ENCODE measurements at regions not wholly inside any gene's neighbourhood (a gene's known extent, or its start where the extent isn't known, plus 50 kb on each side); places are given as distances from the start of the nearest gene placed in this dataset.

DNA sequence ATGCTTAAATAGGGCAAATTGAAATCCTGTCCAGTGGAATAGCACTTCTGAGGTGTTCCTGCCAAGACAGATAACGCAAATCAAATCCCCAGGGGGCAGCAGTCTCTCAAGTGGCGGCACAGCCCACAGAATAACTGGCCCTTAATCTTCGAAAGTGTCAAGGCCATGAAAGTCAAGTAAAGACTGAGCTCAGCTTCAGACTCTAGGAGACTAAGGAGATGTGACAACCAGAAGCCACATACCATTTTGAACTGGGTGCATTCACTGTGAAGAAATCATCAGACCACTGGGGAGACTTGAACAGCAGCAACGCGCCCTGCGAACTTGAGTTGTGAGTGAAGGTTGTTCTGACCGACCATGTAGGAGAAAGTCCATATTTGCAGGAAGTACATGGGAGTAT is 66.0 kb upstream of the ASAP2 start:
- Histone ChIP-seq H3K27me3 (no peaks in the 10 kb centered on the region), H3K27ac (no peak overlapping the region), H3K4me3 (no peak overlapping the region), H3K4me1 (peaks cover 0 to 5% (median 0%) of the 10 kb centered on the region in 3 donors), H3K9me3 (no peaks in the 10 kb centered on the region), H3K36me3 (no peaks in the 10 kb centered on the region)
- DNase-seq (no peak), FAIRE-seq (no peak), ATAC-seq (no peak)
- WGBS, 2 donors: 63 to 75% methylated on average over 7 of the region's 7 CpGs
- intact Hi-C loops (cut with DNase I): loop anchor here in 2 of 3 donors (5.0 to 10.0 kb wide), 2 partner anchors 192 to 194 kb away; no protein-coding TSS in a partner anchor
- TF ChIP-seq CTCF (IDR thresholded peaks at IDR 0.05): no peak

DNA sequence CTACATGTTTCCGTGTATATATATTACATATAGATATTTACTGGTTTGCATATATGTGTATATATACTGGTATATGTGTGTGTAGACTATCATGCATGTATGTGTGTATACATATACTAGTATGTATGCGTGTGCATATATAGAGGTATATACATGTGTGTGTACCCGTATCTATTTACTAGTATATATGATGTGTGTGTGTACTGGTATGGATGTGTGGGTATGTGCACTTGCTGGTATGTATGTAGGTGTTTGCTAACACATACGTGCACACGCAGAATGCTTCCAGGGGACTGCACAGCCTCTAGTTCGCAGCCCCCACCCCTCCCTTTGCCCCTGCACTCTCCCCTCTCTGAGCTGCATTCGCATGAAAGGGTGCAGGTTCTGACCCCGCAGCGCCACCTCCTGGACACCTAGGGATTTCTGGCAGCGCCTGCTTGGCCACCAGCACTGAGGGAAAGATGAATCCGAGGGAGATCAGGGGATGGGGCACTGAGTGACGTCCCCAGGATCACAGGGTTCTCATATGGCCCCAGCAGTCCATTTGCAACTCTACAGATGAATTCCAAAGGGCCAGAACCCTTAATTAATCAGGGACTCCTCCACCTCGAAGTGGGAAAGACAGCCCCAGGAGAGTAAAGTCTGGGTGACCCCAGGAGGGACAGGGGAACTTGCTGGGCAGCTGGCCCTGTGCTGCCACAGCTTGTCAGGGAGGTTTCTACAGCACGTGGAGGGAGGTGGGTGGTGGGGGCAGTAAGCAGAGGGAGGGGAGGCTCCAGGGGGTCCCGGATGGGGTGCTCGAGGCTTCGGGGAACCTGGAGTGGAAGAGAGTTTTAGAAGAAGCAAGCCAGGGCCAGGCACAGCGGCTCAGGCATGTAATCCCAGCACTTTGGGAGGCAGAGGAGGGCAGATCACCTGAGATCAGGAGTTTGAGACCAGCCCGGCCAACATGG is 66.8 kb upstream of the ASAP2 start:
- Histone ChIP-seq H3K9me3 (no peaks in the 10 kb centered on the region), H3K36me3 (no peaks in the 10 kb centered on the region), H3K4me1 (peaks cover 0 to 5% (median 0%) of the 10 kb centered on the region in 3 donors), H3K4me3 (no peak overlapping the region), H3K27me3 (no peaks in the 10 kb centered on the region), H3K27ac (no peak overlapping the region)
- peak; percentile 46 to 68 (median 56) for TF ChIP-seq CTCF (IDR thresholded peaks at IDR 0.05)
- no peak for FAIRE-seq
- intact Hi-C loops (cut with DNase I): loop anchor here in 2 of 3 donors (5.0 to 10.0 kb wide), 3 partner anchors 193 to 267 kb away; no protein-coding TSS in a partner anchor
- ATAC-seq: peak; percentile 41 to 65 (median 57)
- 26 to 30% methylated on average over 19 of the region's 19 CpGs for WGBS, 2 donors
- peak in 5 of 6 donors; percentile 42 to 92 (median 72) for DNase-seq

DNA sequence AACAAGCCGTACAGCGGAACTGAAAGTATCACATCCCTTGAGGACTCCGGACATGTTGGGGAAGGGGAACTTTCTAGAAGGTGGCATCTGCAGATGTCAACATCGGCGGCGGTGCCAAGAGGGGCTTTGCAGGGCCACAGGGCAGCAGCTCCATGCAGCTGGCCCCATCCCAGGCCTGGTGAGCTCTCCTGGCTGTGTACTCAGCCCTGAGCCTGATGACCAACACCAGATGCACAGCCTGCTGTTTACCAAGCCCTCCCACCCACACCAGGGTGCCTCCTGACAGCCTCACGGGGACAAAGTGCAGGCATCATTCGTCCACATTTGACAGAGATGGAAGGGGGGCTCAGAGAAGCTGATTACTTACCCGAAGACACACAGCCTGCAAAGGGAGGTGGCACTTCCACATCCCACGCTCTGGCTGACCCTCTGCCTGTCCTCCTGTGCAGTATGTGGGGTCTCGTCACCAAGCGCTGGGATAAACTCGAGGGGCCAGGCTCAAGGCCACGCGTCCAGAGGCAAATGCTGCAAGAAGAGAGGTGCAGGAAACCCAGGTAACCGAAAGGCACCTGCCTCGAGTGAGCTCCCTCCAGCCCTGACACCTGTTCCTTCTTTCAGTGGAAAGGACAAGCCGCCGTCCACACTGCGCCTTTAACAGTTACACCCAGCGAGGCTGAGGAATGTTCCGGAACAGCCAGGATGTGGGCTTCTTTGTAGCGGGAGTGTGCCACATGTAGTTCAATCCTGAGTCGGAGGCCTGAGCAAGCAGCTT is 69.0 kb upstream of the ASAP2 start:
- 68 to 79% methylated on average over 24 of the region's 24 CpGs for WGBS, 2 donors
- intact Hi-C loops (cut with DNase I): loop anchor here in 1 of 3 donors (5.0 kb wide), 1 partner anchor 265 kb away; no protein-coding TSS in a partner anchor
- H3K4me1 ChIP-seq: no peaks in the 10 kb centered on the region
- TF ChIP-seq CTCF (IDR thresholded peaks at IDR 0.05): no peak
- FAIRE-seq: no peak
- H3K4me3 ChIP-seq: no peak overlapping the region
- ATAC-seq: peak in 1 of 4 donors; percentile 16
- no peaks in the 10 kb centered on the region for H3K9me3 ChIP-seq
- no peaks in the 10 kb centered on the region for H3K27me3 ChIP-seq
- no peak for DNase-seq
- H3K27ac ChIP-seq: no peak overlapping the region
- no peaks in the 10 kb centered on the region for H3K36me3 ChIP-seq

DNA sequence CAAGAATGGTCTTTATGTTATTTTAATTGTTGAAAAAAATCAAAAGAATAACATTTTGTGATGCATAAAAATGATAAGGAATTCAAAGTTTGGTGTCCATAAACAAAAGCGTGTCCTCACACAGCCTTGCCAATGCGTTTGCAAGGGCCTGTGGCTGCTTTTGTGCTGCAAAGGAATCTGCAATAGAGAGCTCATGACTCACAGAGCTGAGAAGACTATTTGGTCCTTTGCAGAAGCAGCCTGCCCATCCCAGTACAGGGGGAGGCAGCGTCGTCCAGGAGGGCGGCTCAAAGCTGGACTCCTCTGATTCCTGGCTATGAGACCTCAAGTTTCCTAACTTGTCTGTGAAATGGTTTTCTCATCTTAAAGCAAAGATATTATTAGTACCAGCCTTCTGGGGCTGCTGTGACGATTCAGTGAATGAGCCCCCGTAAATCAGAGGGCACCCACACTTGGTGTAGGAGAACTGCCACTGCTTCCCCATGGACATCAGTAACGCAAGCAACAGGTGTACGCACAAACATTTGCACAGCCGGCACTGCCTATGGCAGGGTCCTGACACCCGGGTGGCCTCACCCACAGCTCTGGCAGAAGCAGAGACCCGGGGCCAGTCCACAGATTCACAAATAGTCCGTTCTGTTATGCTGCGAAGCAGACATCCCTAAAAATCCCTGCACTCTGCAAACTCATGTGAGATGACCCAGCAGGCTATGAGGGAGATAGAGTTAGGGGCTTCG is 70.6 kb upstream of the ASAP2 start:
- DNase-seq (no peak), FAIRE-seq (no peak), ATAC-seq (no peak)
- H3K4me1 ChIP-seq: no peaks in the 10 kb centered on the region
- no peaks in the 10 kb centered on the region for H3K27me3 ChIP-seq
- intact Hi-C loops (cut with DNase I): loop anchor here in 1 of 3 donors (5.0 kb wide), 1 partner anchor 264 kb away; no protein-coding TSS in a partner anchor
- no peak overlapping the region for H3K27ac ChIP-seq
- no peak for TF ChIP-seq CTCF (IDR thresholded peaks at IDR 0.05)
- no peak overlapping the region for H3K4me3 ChIP-seq
- WGBS, 2 donors: 72 to 81% methylated on average over 15 of the region's 15 CpGs
- no peaks in the 10 kb centered on the region for H3K36me3 ChIP-seq
- H3K9me3 ChIP-seq: no peaks in the 10 kb centered on the region

Data from pancreas (tissue), 10 donors.